Erythroblast (primary cell): ENCODE measurements at regions not wholly inside any gene's neighbourhood (a gene's known extent, or its start where the extent isn't known, plus 50 kb on each side); places are given as distances from the start of the nearest gene placed in this dataset.

Source experiments
- GATA1 ChIP-seq: IDR thresholded peaks from 2 replicates; pipeline ENCODE4 v1.6.1; 2011; ENCODE audit warnings: low read depth, mild to moderate bottlenecking, control low read depth, low read length, moderate library complexity
- POLR2A ChIP-seq: IDR thresholded peaks from 2 replicates; pipeline ENCODE4 v1.6.1; 2011; ENCODE audit warnings: mild to moderate bottlenecking, low read length

DNA sequence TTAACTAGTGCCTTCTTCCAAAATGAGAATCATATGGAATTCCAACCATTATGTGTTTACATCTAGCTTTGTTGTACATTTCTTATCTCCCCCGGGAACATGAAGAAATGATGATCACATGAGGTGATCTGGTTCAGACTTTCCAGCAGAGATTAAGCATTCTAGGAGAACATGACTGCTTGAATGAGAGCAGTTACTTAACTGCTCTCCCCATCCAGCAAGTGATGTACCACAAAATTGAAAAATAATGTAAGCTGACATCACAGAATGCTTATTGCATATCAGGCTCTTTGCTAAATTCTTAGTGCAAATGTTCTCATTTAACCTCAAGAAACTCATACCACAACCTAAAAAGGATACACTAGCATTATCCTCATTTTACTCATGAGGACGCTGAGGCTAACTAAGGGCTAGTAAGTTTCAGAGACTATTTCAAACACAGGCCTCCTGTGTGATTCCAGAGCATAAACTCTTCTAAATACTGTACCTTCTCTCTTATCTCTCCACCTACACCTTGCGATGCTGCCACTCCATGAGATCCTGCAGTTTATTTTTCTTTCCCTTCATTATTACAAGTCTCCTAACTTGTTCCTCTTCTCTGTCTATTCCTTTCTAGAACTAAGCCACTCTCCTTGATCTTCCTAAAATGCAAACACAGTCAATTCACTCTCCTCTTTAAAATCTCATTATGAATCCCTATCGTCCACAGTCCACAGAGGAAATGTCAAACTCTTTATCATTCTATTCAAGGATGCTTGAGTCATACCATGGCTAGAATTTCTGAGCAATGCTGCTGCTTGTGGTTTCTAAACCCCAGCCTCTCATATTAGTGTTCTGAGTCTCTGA is 1224.8 kb upstream of the ZEB2 start:
- TF ChIP-seq POLR2A = no peak
- TF ChIP-seq GATA1 = no peak
